ENCODE measurements at regions not wholly inside any gene's neighbourhood (a gene's known extent, or its start where the extent isn't known, plus 50 kb on each side); places are given as distances from the start of the nearest gene placed in this dataset.

- H3K4me3 ChIP-seq: no peak overlapping the region
- H3K9me3 ChIP-seq: no peaks in the 10 kb centered on the region
- no peaks in the 10 kb centered on the region for H3K27me3 ChIP-seq
- intact Hi-C loops (cut with DNase I; ENCODE audit: low total_unique reads): no loop called here
- 83 to 88% methylated on average over 8 of the region's 8 CpGs for WGBS, 2 donors
- H3K27ac ChIP-seq: no peak overlapping the region
- no peak for TF ChIP-seq CTCF (IDR thresholded peaks at IDR 0.05)
- no peak for TF ChIP-seq POLR2A (IDR thresholded peaks at IDR 0.05)
- H3K4me1 ChIP-seq: no peaks in the 10 kb centered on the region
- DNase-seq: no peak
- H3K36me3 ChIP-seq (ENCODE audit: low read depth, missing control alignments): no peaks in the 10 kb centered on the region
These were observed 260.5 kb downstream of the GADD45G start for GRCh38 chr9:89865357-89865756.

GRCh38 chr9:89865981-89866380, 261.2 kb downstream of the GADD45G start:
- Histone ChIP-seq H3K27me3 (no peaks in the 10 kb centered on the region), H3K27ac (no peak overlapping the region), H3K4me3 (no peak overlapping the region), H3K9me3 (no peaks in the 10 kb centered on the region), H3K36me3 (ENCODE audit: low read depth, missing control alignments) (no peaks in the 10 kb centered on the region), H3K4me1 (no peaks in the 10 kb centered on the region)
- 95 to 98% methylated on average over 10 of the region's 10 CpGs for WGBS, 2 donors
- intact Hi-C loops (cut with DNase I; ENCODE audit: low total_unique reads): no loop called here
- DNase-seq: no peak
- TF ChIP-seq CTCF (IDR thresholded peaks at IDR 0.05): no peak
- TF ChIP-seq POLR2A (IDR thresholded peaks at IDR 0.05): no peak

GRCh38 chr9:89866701-89867100, 261.9 kb downstream of the GADD45G start:
- DNase-seq: no peak
- Histone ChIP-seq H3K36me3 (ENCODE audit: low read depth, missing control alignments) (no peaks in the 10 kb centered on the region), H3K4me1 (no peaks in the 10 kb centered on the region), H3K27me3 (no peaks in the 10 kb centered on the region), H3K27ac (no peak overlapping the region), H3K4me3 (no peak overlapping the region), H3K9me3 (no peaks in the 10 kb centered on the region)
- TF ChIP-seq CTCF (IDR thresholded peaks at IDR 0.05) (no peak), POLR2A (IDR thresholded peaks at IDR 0.05) (no peak)
- intact Hi-C loops (cut with DNase I; ENCODE audit: low total_unique reads): no loop called here
- WGBS, 2 donors: 88 to 90% methylated on average over 3 of the region's 3 CpGs

GRCh38 chr9:89868100-89868499, 263.3 kb downstream of the GADD45G start:
- no peak overlapping the region for H3K4me3 ChIP-seq
- peaks cover 4% of the 10 kb centered on the region for H3K4me1 ChIP-seq
- H3K36me3 ChIP-seq (ENCODE audit: low read depth, missing control alignments): no peaks in the 10 kb centered on the region
- H3K27me3 ChIP-seq: no peaks in the 10 kb centered on the region
- DNase-seq: no peak
- H3K27ac ChIP-seq: no peak overlapping the region
- no peaks in the 10 kb centered on the region for H3K9me3 ChIP-seq
- intact Hi-C loops (cut with DNase I; ENCODE audit: low total_unique reads): no loop called here
- TF ChIP-seq CTCF (IDR thresholded peaks at IDR 0.05) (no peak), POLR2A (IDR thresholded peaks at IDR 0.05) (no peak)
- 88 to 95% methylated on average over 4 of the region's 4 CpGs for WGBS, 2 donors

GRCh38 chr9:89869793-89870580, 265.2 kb downstream of the GADD45G start:
- intact Hi-C loops (cut with DNase I; ENCODE audit: low total_unique reads): no loop called here
- 76 to 81% methylated on average over 7 of the region's 7 CpGs for whole genome bisulfite sequencing, 2 donors
- no peak for TF ChIP-seq POLR2A (IDR thresholded peaks at IDR 0.05)
- TF ChIP-seq CTCF (IDR thresholded peaks at IDR 0.05): no peak
- H3K4me3 ChIP-seq: no peak overlapping the region
- DNase-seq: peak; percentile 41
- no peak overlapping the region for H3K27ac ChIP-seq
- H3K36me3 ChIP-seq (ENCODE audit: low read depth, missing control alignments): no peaks in the 10 kb centered on the region
- H3K27me3 ChIP-seq: no peaks in the 10 kb centered on the region
- H3K9me3 ChIP-seq: no peaks in the 10 kb centered on the region
- H3K4me1 ChIP-seq: peaks cover 9% of the 10 kb centered on the region

Data from testis (tissue), 2 donors.